HL-60/S4 treated with phorbol 12-myristate 13-acetate at 8.2 ng/mL for 4 days and 3 days (cell line): ENCODE measurements at regions not wholly inside any gene's neighbourhood (a gene's known extent, or its start where the extent isn't known, plus 50 kb on each side); places are given as distances from the start of the nearest gene placed in this dataset.
"Not testable (repeated sequence)": the region's sequence is repeated elsewhere in the genome, so short reads cannot be mapped to it uniquely, and the experiment has no call there.

Experiments
- in situ Hi-C: fragments of 300-500 bp; cut with MboI; formaldehyde crosslinking; loops from 2 replicates; pipeline ENCODE4 v1.15.0; 2022; ENCODE audit warnings: low sequenced_read_pairs

DNA sequence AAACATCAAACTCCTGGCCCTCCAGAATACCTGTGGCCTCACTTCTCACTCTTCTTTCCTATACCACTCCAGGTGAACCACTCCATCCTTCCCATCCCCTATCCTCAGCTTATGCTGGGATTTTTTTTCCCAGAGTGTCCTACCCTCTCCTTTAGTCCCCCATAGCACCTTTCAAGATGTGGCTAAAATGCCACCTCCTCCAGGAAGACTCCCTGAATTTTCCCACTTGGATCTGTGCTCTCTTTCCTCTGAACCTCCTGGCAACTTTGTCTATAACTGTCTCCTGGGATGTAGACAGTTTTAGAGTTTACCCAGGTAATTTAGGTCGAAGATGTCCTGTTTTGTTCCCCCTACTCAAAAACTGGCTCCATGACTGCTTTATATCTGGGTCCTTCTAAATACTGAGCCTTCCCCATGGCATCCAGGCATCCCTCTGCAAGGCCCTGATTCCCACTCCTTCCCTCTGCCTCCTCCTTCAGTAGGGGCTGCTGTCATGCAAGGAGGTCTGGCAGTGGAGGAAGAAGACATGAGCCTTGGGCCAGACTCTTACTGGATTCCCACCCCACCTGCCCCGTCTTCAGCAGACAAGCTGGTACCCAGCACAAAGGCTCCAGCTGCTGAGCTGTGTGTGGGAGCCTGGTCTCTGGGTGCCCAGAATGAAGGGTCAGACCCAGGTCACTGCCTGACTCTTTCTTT, 161.5 kb downstream of the SMAD6 start:
- in situ Hi-C loops: no loop called here

DNA sequence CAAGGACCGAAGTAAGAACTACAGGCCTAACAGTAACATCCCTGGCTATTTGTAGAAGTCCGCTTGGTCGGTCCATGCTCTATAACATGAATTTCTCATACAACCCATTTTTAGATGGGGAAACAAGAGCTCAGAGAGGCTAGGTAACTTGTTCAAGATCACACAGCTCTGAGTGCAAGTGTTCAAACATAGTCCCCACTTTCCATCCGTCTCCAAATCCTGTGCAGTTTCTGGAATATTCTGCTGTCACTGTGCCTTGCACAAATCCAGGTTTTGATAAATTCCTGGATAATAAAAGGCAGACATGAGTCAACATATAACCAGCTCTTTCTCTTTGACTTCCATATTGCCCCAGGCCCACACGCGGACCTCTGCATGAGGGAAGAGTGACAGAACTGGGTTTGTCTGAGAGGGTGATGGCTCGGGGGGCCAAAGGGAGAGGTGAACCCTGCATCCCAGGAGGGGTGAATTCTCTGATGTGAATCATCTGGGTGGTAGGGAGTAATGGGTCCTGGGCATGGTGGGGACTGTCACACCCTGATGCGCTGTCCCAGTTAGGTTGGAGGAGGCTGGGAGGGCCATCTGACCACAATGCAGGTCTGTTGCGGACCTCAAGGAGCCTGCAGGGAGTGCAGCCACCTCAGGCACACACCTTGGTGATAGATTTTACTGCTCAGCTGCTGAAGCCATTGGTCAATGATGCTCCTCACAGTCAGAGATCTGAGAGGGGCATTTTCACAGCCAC, 162.2 kb downstream of the SMAD6 start:
- in situ Hi-C loops: no loop called here

DNA sequence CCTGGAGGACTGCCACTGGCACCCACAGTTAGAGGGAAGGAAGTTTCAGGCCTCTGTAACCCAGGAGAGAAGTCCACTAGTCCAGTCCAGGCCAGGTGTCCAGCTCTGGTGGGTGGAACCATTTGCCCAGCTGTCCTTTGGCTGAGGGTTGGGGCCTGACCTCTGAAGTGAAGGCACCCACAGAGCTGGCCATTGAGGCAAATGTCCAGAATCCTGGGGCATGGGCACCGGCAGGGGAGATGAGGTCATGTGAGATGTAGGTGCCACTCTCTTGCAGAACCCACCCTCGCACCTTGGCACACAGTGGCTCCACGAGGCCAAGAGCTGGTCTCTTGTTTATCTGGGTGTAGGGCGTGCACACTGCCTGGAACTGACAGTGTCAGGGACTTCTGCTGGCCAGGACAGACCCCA, 162.8 kb downstream of the SMAD6 start:
- in situ Hi-C loops: no loop called here

DNA sequence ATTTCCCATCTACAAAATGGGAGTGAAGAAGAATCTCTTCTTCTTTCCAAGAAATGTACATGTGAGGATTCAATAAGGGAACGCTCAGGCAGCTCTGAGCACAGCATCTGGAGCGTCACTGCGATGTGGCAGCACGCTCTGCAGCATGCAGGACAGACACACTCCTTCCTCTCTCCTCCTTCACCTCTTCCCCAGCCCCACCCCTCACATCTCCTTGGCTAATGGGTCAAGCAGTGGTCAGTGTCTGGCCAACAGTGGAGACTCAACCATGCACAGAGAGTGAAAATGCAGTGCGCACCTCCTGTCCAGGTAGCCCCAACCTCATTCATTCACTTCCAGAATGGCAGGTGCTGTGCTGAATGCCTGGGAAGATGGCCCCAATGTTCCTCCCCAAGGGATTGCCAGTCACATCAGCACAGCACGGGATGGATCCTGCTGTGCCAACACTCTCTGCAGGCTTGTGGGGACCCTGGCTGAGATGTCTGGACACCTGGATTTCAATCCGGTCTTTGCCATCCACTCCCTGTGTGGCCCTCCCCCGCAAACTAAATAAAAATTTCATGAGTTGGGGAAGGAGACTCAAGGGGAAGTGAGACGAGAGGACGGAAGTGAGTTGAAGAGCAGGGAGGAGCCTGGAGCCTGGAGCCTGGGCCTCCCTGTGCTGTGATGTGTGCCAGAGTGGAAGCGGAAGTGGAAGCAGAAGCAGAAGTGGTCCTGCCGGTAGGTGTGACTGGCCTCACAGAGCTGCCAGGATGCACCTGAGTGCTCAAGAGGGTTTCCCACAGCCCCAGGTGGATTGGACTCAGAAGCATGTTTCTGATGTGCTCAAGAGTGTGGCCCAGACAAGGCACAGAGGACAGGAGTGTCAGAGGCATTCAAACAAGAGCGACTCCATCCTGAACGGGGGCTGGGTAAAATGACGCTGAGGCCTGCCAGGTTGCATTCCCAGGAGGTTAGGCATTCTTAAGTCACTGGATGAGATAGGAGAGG, 163.9 kb downstream of the SMAD6 start:
- in situ Hi-C loops: no loop called here

DNA sequence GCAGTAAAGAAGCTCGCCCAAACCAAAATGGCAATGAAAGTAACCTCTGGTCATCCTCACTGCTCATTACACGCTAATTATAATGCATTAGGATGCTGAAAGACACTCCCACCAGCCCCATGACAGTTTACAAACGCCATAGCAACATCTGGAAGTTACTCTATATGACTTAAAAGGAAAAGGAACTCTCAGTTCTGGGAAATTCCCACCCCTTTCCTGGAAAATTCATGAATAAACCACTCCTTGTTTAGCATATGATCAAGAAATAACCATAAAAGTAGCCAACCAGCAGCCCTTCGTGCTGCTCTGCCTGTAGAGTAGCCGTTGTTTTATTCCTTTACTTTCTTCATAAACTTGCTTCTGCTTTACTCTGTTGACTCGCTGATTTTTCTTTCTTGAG, 164.6 kb downstream of the SMAD6 start:
- in situ Hi-C loops: no loop called here

DNA sequence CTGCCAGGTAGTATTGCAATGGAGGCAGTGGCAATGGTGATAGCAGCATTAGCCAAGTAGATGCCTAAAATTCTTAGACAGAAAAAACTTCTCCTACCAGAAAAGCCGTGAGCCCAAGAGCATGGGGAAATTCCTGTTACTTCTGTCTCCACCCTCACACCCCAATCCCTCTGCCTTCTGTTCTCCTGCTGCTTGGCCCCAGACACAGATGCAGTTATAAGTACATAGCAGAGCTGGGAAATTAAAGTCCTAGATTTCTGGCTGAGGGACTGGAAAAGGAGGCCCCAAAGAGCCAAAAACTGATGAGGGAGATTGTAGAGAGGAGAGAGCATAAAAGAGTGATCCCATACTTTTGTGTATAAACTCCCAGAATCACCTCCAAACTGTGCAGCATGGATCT, 166.9 kb downstream of the SMAD6 start:
- in situ Hi-C loops: no loop called here

DNA sequence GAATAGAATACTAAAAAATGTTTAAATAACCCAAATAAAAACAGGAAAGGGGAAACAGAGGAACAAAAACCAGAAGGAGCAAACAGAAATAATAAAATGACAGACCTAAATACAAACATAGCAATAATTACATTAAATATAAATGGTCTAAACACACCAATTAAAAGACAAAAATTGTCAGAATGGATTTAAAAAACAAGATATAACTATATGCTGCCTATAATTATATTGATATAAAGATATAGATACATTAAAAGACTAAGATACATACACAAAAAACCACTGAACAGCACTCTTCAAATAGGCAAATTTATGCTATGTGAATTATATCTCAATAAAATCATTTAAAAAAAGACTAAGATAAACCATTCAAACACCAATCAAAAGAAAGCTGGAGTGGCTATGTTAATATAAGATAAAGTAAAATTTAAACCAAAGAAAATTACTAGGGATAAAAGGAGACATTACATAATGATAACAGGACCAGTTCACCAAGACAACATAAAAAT, 168.9 kb downstream of the SMAD6 start:
- in situ Hi-C loops: no loop called here

DNA sequence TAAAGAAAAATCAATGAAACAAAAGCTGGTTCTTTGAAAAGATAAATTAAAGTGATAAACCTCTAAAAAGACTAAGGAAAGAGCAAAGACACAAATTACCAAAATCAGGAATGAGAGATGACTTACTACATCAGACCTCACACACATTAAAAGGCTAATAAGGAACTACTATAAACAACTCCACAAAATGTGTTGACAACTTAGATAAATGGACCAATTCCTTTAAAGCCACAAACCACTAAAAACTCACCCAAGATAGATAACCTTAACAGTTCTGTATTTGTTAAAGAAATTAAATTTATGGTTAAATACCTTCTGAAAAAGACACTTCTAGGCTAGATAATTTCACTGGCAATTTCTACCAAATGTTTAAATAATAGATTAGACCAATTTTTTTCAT, 170.4 kb downstream of the SMAD6 start:
- in situ Hi-C loops: no loop called here

DNA sequence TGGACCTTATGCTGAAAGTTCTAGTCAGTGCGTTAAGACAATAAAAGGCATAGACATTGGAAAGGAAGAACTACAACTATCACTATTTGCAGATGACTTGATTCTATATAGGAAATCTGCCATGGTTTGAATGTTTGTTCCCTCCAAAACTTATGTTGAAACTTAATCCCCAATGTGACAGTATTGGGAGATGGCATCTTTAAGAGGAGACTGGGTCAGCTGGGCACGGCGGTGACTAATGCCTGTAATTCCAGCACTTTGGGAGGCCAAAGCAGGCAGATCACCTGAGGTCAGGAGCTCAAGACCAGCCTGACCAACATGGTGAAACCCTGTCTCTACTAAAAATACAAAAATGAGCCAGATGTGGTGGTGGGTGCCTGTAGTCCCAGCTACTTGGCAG, 171.3 kb downstream of the SMAD6 start:
- in situ Hi-C loops: not testable (repeated sequence)

DNA sequence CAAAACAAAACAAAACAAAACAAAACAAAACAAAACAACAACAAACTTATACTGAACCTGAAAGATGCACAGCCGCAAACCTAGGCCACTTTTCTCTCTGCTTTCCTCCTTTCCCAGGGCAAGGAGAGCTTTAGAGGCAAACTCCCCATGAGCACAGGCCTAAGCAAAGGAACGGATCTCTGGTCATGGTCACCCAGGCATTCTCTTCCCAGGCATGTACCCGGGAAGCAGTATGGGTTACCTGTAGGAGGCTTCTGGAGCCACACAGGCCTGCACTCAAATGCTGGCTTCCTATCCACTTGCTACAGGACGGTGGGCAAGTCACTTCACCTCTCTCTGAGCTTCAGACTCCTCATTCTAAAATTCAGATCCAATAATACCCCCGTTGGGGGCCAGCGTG, 171.8 kb downstream of the SMAD6 start:
- in situ Hi-C loops: no loop called here

DNA sequence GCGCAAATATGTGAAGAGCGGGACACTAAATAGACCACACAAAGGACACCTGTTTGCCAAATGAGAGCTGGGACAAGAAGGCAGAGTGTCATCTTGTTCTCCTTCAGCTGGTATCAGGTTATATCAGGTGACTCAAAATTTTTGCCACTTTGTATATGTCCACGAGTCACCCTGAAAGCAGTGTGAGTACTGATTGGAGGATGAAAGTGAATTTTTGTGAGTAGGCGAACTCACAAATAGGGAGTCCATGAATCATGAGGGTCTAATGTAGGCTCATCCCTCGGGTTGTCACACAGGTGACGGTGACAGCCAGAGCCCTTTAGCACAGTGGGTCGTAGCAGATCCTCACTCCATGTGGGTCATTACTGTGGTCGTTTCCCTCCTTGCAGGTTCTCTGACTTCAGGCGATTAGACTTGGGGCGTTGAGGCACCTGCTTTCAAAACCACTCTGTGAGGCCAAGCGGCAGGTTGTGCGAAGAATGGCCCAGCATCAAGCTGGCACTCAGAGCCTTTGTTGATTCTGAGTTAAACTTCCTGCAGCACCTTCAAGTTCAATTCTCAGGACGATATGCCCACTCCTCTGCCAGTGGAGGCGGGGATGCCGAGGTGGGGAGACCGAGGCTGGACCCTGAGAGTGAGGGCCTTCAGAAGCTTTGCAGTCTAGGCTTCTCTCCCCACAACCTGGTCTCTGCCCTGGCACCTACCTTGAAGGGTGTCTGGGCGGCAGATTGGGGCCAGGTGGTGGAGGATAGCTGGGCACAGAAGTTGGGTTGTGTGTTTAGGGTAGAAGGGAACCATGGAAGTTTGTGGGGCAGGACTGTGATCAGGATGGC, 173.8 kb downstream of the SMAD6 start:
- in situ Hi-C loops: no loop called here

DNA sequence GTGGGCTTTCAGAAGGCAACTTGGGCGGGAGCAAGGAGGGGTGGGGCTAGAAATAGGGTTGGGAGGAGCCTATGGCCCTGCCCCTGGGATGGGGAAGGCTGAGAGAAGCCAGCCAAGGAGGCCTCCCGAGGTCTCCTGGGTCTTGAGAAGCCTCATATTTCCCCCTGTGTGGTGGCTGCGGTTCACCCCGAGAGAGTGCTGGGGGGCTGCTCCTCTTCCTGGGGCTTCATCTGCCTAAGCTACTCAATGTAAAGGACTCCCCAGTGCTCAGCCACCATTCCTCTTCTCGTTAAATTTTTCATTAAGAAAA, 174.3 kb downstream of the SMAD6 start:
- in situ Hi-C loops: no loop called here

DNA sequence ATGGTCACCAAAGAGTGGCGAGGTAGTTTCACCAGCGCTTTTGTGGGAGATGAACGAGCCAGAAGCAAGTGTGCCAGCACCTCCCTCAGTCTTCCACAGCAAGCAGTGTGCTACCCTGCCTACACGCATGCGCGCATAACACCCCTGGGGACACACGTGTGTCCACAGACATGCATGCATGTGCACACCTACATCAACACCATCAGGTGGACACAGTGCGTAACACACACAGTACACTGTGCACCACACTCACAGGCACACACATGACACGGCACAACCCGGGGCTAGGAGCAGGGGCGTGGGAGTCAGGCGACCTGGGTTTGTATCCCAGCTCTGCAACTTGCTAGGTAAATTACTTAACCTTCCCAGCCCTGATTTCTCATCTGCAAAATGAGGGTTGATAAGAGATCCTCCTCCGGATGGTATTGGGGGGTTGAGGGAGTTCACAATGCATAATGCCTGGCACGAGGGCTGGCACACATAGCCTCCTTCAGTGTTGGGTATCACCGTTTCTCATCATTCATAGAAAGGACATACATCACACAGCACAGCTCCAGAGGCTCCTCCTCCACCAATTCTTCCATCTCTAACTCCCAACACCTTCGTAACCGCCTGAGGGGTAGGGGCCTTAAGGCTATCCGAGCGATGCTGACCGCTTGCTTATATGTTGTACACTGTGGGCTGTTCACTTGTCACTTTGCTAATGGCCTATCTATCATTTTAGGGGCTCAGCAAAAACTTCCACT, 174.9 kb downstream of the SMAD6 start:
- in situ Hi-C loops: no loop called here

DNA sequence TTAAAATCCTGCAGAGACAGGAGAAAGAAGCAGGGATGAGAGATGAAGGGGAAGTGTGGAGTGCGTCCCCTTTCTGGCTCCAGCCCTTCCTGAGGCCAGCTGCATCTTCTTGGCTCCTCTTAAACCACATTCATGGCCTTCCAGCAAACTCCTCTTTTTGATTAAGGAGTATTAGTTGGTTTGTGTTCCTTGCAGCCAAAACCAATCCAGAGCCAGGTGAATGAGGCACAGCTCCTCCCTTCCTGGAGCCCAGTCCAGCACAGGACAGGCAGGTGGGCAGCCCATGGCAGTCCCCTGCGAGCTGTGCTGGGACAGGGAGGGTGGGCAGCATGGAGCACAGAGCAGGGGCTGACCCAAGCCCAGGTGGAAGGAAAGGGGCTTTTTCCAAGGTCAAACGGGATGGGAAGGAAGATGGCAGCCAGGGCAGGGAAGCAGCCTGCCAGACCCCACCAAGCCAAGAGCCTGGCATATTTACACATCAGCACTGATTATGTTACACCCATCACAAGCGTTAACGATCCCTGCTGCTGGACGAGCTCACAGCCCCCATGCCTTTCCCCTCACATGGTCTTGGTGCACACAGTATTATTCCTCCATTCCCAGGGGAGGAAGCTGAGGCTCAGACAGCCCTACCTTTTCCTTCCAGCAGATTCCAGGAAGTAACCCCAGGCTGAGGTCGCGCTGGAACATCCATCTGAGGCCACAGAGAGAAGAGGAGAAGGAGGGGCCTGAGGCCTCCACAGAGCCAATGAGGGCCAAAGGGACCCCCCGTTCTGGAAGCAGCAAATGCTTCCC, 175.6 kb downstream of the SMAD6 start:
- in situ Hi-C loops: no loop called here

DNA sequence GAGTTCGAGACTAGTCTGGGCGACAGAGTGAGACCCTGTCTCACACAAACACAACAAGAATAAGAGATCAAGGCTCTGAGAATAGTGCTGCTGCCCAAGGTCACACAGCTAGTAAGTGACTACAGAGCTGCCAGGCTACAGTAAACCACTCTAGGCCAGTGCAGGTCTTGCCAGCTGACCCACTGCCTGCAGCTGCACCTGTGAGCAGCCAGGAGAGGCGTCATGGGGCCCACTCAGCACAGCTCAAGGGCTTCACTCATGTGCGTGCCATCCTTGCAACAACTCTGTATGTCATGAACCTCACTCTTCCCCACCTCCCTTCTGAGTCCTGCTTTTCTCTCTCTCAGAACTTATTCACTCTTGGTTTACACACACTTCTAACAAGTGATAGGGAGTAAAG, 176.7 kb downstream of the SMAD6 start:
- in situ Hi-C loops: no loop called here

DNA sequence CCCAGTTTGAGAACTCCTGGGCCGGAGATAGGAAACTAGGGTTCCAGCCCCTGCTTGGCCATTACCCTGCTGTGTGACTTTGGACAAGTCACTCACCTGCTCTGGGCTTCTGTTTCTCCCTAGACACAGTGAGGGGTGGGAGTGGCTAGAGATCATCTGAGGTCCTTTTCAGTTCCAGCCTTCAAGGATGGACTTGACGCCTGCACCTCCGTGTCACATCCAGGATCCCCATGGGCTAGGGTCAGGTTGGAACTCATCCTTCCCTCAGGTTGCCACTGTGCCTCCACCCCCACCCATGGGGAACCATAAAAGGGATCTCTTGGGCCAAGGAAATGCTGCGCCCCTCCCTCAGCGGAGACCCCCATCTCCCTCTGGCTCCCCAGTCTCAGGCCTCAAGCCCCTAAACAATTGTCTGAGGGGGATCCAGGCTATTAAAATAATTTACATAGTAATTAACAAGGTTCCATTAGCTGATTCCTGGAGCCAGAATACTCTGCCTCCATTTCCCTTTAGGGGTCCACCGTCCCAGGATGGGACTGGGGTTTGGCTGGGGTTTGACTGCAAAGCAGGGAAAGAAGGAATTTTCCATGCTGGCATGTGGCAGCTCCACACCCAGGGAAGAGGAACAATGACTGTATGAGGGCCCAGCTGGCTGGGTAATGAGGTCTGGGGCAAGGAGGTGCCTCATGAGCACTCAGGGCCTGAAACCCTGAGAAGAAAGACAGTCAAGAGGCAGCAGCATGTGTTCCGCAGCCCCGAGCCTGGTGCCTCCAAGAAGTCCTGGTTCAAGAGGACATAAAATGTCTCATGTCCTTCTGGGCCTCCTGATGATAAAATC, 177.7 kb downstream of the SMAD6 start:
- in situ Hi-C loops: no loop called here

DNA sequence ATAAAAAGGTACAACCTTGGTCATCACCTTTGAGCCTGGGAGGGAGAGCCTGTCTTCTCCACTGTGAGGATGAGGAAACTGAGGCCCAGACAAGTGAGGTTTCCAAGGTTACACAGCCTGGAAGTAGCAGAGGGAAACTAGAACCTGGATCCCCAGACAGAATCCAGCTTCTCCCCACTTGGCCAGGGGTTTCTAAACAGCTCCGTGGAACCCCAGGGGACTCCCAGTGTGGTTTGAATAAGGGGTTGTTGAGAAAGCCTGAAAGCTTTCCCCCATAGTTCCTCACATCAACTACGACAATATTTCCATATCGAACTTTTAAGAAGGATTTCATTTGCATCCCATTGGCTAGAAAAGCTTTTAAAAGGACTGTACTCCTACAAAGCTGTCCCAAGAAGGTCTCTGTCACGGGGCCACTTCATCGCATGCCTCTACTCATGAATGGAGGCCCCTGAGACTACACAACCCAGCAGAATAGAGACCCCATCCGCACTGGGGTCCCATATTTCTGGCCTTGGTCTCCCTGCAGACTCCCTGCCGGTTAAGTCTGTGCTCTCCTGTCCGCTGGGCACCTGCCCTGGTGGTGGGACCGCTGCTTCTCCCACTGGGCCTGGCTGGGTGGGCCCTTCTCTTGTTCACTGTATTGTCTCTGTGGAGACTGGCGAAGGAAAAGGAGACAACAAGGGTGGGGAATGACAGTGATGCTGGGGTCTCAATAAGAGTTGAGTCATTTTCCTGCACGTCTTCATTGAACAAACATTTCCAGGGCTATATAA, 178.5 kb downstream of the SMAD6 start:
- in situ Hi-C loops: no loop called here
